Activated T-cell treated with anti-CD3 and anti-CD28 coated beads for 48 hours (primary cell): ENCODE measurements at regions not wholly inside any gene's neighbourhood (a gene's known extent, or its start where the extent isn't known, plus 50 kb on each side); places are given as distances from the start of the nearest gene placed in this dataset.

Experiments used
- DNase-seq: peaks from one replicate; pipeline ENCODE4 v3.0.0-alpha.2; 2020; ENCODE audit warnings: low read depth

DNA sequence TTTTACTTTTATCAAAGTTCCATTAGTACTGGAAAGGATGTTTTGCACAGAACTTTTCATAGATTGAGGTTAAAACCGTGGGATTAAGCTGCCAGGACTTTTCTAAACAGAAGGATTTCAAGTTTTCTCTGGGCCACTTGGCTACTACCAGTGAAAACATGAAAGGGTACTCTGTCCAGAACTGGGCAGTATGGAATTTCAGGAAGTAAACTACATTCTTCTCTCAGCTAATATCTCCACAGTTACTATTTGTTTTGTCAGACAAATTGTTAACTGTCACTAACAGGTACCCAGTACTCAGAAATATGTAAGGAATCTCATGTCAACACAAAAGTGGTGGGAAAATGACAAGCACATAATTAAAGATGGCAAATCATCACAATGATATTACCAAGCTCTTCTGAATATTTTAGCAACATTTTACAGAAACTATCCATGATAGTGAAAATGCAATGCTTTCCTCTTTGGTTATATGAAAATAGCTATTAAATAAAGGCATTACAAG, 454.4 kb downstream of the C4orf33 start:
- DNase-seq: no peak

DNA sequence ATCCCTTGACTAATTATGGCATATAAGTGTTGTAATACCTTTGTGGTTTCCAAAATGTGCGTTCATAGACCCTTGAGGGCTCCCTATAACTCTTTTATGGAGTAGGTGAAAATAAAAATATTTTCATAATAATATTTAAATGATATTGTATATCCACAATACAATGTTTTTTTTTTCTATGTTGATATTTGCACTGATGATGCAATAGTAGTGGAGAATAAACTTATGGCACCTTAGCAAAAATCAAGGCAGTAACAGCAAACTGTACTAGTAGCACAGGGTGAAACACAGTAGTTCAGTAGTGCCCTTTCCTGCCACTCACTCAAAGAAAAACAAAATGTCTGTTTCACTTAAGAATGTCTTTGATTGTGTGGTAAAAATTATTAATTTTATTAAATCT, 465.3 kb downstream of the C4orf33 start:
- no peak for DNase-seq

DNA sequence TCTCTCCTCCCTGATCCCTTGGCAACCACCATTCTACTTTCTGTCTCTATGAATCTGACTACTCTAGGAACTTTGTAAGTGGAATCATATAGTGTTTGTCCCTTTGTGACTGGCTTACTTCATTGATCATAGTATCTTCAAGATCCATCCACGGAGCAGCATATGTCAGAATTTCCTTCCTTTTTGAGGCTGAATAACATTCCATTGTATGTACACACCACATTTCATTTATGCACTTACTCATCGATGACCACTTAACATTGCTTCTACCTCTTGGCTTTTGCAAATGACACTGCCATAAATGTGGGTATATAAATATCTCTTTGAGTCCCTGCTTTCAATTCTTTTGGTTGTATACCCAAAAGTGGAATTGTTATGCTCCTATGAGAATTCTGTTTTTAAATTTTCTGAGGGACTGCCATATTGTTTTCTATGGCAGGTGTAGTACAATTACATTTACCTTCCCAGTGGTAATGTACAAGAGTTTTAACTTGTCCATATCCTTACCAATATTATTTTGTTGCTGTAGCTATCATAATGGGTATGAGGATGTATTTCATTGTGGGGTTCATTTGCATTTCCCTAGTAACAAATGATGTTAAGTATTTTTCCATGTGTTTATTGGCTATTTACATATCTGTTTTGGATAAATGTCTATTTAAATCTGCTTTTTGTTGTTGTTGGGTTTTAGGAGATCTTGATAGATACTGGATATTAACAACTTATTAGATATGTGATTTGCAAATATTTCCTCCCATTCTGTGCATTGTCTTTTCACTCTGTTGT, 466.1 kb downstream of the C4orf33 start:
- DNase-seq: no peak

DNA sequence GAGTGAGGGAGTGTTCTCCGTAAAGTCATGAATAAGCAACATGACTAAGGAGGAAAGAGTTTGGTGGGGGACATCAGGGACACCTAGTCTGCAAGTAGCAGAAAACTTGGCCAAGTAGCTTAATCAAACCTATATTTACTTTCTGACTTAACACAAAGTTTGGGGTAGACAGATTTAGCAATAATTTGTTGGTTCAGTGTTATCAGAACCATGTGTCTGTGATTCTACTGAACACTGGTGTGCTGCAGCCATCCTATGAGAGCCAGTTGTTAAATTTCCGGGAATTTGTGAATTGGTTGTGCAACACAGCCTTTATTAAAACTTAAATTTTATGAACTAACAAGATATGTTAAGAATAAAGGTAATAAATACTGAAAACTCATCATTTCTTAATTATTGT, 469.3 kb downstream of the C4orf33 start:
- DNase-seq: no peak

DNA sequence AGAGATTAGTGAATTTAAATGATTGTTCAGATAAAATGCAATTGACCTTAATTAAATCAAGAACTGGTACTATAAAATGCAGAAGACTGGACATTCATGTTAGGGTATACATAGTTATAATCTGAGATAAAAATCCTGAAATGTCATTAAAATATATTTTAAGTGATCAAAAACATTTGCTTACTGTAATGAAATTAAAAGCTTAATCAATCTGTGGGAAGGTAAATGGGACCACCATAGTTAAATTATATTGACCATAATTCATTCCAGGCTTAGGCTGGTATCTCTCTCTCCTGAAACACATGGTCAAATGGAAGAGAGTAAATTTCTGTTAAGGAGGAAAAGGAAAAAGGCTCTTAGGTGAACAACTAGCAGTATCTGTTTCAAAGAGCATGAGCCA, 474.4 kb downstream of the C4orf33 start:
- no peak for DNase-seq

DNA sequence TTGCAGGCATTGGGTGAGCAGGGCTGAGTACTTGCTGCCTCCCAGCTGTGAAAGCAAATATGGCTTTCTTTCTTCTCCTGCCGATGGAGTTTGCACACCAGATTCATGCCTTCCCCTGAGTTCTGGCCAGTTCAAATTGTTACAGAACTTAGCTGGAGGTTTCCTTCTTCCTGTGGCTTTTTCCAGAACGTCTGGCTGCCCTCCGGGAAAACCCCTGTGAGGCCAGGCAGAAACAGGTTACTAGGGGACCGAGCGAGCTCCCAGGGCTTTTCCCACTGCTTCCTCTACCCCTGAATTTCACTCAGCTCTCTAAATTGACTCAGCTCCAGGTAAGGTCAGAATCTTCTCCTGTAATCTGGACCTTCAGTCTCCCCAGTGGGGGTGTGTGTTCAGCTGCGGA, 482.4 kb downstream of the C4orf33 start:
- no peak for DNase-seq

DNA sequence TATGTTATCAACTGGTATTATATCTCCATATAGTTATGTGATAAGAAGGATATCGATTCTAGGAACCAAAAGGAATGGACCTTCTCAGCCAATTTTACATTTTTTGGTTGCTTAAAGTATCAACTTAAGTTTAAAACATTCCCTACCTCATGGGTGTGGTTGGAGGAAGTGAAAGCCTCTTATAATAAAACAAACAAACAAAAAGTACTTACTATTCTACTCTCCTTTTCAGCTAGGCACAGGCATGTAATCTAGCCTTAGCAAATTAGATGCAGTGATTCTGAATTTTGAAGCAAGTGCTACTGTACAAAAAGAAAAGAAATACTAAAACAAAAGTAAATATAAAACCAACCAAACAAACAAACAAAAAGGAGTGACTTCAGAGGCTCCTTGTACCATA, 485.4 kb downstream of the C4orf33 start:
- DNase-seq: no peak

DNA sequence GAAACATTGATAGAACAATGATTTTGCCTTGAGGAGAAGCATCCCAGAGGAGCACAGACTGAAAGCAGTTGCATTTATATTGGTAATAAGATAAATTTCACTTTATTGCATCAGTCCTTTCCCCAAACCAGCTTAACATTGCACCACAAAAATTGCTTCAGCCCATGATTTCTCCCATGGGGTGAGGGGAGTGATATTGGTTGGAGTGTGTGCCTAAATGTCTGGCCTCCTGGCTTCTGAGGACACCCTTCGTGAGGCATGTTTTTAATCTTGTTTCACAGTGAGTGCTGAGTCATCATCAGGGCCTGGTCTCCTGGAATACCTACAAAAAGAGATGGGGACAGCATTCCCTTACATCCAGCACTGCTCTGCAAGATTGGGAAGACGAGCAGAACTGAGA, 487.9 kb downstream of the C4orf33 start:
- DNase-seq: no peak

DNA sequence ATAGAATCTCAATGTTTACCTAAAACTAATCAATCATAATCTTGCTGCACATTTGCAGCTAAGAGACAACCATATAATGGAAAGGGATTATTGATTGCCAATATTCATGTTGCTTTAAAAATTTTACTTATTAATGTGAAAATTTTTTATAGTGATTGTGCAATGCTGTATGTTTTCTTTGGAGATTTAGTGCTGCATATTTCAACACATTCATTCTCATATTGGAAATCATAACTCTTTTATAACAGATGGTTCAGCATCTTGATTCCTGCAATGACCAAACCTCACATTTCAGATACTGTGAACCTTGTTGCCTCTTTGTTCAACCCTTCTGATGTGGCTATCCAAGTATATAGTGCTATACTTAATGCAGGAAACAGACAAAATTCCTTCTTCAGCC, 502.6 kb downstream of the C4orf33 start:
- no peak for DNase-seq

DNA sequence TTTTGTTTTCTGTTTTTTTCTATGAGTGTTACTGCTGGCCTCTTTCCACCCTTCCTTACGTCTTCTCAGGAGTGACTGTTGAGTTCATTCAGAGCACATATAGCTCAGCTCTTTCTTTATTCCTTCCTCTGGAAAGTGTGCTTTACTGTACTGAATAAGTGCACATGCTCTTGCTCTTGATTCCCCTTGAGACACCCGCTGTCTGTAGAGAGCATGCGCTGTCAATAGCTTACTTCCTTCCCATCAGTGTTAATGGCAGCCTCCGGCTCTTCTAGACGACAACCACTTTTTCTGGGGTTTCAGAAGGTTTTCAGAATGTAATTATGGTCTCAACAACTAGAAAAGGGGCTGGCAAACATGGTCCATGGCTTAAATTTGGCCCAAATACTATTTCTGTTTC, 504.9 kb downstream of the C4orf33 start:
- no peak for DNase-seq

DNA sequence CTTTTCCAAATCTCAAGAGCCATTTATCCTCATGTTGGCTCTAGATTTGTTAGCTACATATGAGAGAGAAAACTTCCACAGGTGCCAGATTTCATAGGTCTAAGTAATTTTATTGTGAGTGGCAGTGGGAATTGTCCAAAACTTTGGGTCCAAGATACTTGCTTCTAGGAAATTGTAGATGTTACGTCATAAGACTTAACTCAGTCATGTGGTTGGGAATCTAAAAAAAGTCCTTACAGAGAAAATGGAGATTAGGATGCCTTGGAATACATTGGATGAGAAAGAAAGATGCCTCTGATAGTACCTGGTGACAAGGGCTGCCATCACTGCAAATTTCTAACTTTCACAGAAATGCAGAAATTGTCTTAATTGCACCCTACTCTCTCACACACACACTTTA, 506.5 kb downstream of the C4orf33 start:
- DNase-seq: no peak

DNA sequence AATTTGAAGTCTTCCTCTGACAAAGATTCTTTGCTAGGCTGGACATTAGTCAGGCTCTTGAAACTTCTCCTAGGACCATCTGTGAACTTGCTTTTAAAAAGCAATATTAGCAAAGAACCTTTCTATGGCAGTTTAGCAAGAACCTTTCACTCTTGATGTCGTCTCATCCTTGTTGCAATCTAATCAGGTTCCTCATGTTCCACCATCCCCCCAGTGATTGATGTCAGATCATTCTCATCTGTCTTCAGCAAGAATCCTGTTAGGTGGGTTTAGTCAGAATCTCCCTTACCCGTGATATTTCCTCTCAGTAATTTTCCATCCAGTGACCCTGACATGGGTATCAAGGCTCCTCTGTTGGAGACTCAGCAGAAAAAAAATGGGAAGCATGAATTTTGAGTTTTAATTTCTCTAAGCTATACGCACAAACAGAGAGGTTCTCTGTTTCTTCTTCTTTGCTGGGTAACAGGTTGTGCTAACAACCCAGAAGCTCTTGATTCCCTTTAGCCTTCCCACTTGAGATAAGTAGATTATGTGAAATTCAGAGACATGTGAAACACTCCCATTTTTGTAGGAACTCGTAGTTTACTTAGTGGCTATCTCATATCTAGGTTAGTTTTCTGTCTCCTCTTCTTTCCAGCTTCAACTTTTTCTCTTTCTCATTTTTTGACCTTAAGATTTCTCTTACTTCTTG, 507.4 kb downstream of the C4orf33 start:
- DNase-seq: no peak

DNA sequence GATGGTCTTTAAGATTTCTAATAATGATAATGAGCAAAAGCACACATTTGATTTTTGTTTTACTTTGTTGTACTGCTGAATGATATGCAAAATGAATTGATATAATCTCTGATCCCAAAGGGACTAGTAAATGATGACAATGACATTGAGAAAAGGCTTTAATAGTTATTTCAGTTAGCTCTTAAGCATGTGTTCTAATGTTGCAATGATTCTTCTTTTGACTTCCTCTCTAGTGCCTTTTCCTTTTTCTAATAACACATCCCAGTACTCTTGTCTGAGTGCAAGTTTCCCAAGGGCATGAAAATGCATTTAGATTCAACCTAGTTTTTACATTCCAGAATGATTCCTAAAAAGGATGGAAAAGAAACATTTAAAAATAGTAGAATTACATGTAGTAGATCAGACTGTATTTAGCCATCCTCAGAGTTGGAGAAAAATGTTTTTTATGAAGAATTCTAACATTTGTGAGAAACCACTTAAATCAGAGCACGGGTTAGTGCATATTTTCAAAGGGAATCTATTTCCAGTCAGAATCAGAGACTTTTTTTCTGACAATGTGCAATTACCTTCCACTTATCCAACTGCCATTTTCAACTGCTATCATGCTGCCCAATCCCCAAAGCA, 508.8 kb downstream of the C4orf33 start:
- no peak for DNase-seq

DNA sequence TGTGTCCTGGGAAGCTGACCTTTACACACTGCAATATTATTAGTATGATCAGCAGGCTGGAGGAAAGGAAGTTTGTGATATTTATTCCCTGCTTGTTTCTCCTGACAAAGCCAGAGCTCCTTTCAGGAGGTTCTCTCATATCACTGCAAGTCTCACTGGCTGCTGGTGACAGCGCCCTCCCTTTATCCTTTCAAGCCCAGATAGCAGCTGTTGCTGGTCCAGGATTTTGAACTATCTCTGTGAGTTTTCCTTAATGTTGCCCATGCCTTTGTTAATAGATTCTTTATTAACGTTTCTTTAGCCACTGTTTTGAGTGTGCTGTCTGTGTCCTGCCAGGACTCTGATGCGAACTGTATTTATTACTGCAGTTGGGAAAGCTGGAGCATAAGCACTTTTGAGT, 518.7 kb downstream of the C4orf33 start:
- DNase-seq: no peak

DNA sequence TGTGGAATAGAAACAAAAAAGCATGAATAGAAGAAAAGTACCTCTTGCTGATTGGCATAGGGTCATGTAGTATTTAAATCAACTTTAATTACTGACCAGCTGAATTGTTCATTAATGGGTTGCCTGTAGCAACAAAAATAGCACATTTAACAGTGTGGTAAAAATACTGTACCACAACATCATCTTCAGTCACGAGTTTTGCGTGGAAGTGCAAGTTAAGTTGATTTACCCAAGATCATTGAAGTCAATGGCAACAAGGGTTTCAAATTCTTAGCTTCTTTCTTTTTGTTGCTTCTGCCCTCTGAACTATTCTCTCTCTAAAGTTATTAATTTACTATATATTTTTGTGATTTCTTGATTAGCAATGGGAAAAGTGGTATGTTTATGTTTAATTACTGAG, 526.6 kb downstream of the C4orf33 start:
- no peak for DNase-seq

DNA sequence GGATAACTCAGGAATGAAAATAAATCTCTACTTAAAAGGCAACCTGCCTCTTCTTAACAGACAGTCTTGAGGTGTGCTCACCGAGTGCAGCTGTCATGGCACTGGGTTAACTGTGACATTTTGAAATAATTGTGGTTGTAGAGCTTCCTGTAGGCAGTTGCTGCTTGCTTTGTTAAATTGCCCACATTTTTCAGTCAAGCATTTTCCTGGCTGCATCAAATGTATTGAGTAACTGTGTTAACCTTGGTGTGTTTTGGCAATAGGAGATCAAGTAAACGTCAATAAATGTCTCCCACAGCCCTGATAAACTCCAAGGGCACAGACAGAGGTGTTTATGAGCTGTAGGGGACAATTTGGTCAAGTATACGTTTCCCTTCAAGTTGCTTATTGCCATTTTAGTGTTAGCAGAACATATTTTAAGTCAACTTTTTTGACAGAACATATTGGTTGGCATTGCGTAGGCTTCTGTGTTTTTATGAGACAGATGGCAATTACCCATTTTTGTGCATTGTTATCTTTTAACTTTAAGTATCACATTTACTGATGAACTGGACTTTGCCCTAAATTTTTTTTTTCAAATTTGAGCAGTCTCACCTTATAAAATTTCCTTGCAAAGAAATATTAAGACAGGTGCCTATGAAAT, 527.4 kb downstream of the C4orf33 start:
- DNase-seq: no peak

DNA sequence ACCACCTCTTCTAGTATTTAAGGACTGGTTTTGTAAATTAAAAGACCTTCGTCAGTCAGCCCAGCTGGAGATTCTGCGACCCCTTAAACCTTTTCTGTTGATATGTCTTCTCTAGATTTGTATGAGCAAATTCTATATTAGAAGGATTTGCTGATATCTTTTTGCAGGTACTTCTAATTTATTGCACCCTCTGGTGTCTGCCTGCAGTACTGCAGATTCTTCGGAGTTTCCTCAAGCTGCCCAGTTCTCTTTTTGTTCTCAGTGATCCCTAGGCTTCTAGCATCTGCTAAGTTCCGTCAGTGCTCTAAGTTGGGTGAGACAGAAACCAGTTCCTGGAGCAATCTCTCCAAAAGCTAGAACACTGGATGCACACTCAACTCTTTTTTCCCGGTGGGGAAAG, 545.2 kb downstream of the C4orf33 start:
- peak; percentile 10 for DNase-seq

DNA sequence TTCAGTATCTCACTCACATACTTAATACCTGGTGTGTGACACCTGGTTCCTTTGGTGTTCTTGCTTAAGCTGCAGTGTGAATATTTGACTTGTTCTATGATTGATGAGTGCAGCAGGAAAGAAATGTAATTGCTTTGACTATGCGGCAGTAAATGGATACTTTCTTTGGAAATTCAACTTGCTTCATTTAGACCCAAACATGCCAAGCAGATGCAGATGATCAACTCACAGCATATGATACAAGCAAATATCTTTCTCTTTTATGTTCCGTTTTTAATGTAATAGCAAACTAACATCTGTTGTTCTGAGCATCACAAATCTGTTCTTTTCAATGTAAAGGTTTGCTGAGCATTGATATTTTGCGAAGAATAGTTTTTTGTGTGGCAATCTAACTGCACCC, 549.5 kb downstream of the C4orf33 start:
- DNase-seq: no peak

DNA sequence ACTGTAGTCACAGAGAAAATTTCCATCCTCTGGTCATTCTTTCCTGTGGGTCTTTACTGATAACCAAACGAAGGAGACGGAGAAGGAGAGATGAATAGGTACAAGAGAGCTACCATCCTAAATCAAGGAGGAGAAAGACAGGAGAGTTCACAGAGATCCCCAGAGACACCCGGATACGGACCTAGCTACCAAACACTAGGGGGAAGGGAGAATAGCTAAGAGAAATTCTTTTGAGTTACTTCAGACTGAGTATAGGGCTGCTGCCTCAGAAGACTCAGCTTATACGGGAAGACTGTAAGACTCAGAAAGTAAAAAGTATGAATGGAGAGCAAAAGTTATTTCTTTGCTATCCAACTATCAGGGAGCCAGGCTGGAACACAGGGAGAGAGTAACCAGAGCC, 572.1 kb downstream of the C4orf33 start:
- DNase-seq: no peak

DNA sequence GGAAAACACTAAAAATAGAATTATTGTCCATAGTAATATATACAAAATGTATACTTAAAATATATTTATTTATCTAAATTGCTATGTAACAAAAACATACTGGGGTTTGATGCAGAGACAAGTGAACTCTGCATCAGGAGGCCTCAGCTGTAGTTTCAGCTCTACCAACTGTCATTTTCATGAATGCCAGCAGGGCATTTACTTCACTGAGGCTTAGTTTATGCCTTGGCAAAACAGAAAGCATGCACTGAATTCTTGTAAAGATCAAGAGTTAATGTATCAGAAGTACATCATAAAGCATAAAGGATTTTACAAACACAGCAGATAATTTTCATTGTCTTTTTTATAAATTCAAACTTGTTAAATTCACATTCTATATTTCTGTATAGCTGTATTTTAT, 577.0 kb downstream of the C4orf33 start:
- no peak for DNase-seq

DNA sequence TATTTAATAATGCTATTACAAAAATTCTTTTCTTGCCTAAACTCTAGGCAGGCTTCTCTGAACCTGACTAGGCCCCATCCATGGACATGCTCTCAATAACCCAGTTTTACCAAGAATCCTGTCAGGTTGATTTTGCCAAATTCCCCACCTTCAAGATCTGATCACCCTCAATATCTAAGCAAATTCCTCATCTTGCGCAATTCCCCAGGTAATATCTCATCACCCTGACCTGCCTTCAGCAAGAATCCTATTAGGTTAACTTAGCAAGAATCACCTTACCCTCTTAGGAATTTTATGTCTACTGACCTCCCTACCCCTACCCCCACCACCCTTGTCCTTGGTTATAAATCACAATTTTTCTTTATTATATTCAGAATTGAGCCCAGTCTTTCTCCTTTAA, 579.1 kb downstream of the C4orf33 start:
- DNase-seq: no peak

DNA sequence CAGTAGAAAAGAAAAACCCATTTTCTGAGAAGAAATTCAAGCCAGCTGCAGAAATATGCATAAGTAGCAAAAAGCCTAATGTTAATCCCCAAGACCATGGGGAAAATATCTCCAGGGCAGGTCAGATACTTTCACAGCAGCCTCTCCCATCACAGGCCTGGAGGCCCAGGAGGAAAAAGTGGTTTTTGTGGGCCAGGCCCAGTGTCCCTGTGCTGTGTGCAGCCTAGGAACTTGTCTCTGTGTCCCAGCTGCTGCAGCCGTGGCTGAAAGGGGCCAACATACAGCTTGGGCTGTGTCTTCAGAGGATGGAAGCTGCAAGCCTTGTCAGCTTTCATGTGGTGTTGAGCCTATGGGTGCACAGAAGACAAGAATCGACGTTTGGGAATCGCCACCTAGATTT, 581.0 kb downstream of the C4orf33 start:
- DNase-seq: no peak

DNA sequence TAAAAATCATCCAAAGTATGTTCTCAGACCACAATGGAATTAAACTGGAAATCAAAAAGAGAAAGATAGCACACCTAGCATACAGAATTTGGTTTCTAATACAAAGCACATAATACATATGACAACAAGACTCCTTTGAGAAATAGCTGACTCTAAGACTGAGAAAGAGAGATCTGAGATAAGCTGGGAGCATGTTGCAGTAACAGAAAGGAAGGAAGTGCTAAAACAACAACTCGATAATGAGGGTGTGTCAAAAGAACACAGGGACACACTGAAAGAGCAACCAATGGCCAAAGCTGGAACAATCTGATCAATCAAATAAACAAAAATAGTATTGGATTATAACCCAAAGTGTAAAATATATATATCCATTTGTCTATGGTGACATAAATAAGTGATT, 586.6 kb downstream of the C4orf33 start:
- DNase-seq: no peak
